GOT3 (cell line): ENCODE measurements at regions not wholly inside any gene's neighbourhood (a gene's known extent, or its start where the extent isn't known, plus 50 kb on each side); places are given as distances from the start of the nearest gene placed in this dataset.
"Not testable (repeated sequence)": the region's sequence is repeated elsewhere in the genome, so short reads cannot be mapped to it uniquely, and the experiment has no call there.

Experiments used
- DNase-seq: peaks from one replicate; lab custom pipeline; 2025; ENCODE audit warnings: mixed read lengths; lab: John Stamatoyannopoulos, UW

GRCh38 chr3:73120710-73121109, 59.3 kb downstream of the EBLN2 start:
- no peak for DNase-seq

GRCh38 chr3:73121669-73122331, 60.3 kb downstream of the EBLN2 start:
- no peak for DNase-seq

DNA sequence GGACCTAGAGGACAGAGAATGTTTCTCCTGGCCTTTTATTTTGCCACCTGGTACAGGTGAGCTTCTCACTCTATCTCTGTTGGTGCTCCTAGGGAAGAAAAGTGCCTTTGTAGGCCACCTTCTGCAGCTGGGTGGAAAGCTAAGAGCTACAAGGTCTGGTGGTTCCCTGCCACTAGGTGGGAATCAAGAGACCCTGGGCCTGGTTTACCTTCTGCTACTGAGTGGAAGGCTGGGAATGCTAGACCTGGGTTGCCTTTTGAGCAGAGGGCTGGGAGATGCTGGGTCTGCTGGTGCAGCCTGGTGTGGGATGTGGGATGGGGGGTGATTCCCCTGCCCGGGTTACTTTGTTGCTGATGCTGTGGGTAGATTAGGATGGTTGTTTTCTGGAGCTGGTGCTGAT, 72.6 kb downstream of the EBLN2 start:
- DNase-seq: no peak

GRCh38 chr3:73136941-73137340, 75.5 kb downstream of the EBLN2 start:
- no peak for DNase-seq

DNA sequence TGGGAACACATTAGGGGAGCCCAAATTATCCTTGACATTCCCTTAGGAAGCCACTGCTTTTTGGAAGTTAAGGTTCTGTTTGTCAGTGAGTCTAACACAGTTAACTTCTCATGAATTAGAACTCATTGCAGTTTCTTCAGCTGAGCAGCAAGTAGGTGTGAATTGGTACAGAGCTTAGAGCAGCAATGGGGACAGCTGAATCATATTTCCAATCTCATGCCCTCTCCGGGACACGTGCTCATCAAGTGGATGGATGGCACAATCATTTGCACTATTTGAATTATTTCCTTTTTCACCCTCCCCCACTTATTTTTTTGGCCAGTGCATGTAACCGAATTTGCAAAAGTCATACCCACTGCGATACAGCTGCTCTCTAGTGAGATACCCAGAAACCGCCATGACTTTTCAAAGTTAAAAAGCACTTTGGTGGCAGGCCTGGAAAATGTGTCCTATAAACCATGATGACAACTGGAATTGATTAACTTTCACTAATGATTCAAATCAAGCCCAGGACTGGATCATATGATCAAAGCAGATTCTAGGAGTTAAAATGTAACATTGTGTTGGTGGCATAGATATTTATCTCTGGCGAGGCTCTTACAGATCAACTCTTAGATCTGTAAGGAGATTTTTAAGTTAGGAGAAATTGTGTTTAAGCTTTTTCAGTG, 76.4 kb downstream of the EBLN2 start:
- DNase-seq: no peak

DNA sequence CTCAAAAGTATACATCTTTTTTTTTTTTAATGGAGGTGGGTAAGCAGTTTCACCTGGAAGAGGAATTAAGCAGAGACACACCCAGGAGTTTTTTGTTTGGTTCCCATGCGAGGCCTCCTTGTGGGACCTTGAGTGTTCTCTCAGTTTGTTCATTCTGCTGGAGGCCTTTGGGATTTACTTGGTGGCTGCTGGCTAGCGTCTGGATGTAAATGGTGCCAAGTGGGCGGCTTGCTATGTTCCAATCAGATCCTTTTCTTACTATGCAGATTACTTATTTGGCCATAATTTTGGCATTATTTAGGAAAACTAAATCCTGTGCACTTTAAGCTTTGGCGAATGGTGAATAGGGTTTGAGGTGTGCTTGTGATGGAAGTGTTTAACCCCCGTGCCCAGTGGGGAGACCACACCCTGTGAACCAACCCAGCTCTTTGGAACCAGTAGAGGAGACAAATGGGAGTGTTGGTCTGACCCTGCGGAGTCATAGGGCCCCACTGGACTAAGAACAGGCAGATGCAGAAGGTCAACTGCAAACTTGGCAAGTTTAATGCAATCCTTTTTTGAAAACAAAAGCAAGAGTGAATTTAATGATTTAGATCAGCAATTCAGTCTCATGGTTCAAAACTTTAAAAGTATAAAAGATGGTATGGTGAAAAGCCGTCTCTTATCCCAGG, 79.4 kb downstream of the EBLN2 start:
- DNase-seq: no peak

DNA sequence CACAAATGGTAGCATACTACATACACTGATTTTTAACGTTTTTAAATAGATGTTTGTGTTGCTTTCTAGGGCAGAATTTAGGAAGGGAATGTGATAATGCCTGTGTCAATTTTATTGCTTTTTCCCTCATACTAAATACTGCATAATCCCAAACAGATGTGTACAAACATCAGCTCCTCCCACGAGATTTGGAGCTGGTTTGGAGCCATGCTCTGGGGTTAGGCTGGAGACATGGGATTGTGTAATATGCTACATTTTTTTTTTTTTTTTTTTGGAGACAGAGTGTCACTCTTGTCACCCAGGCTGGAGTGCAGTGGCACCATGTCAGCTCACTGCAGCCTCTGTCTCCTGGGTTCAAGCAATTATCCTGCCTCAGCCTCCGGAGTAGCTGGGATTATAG, 80.1 kb downstream of the EBLN2 start:
- no peak for DNase-seq

- DNase-seq: no peak
These were observed 81.9 kb downstream of the EBLN2 start for GRCh38 chr3:73143401-73143800.

- no peak for DNase-seq
These were observed 82.4 kb downstream of the EBLN2 start for GRCh38 chr3:73143821-73144237.

GRCh38 chr3:73144276-73144675, 82.8 kb downstream of the EBLN2 start:
- DNase-seq: no peak

GRCh38 chr3:73144828-73145227, 83.4 kb downstream of the EBLN2 start:
- DNase-seq: no peak

- not testable (repeated sequence) for DNase-seq
These were observed 86.0 kb downstream of the EBLN2 start for GRCh38 chr3:73147479-73147878.

DNA sequence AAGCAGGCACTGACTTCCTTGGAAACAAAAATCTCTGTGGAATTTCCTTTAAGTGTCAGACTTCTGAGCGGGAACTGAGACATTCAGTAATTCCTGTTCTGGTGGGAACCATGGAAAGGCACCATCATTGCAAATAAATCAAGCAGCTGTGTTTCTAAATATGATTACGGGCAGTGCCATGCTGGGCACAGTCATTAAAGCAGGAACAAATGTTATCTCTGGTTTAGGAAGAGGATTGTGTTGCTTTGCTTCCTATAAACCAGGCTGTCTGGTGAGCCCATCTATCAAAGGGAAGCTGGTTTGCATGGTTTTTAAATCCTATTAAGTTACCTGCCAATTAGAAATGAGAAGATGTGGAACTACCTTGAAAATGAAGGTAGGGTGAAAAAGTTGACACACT, 86.7 kb downstream of the EBLN2 start:
- no peak for DNase-seq

GRCh38 chr3:73148682-73149081, 87.2 kb downstream of the EBLN2 start:
- DNase-seq: no peak

DNA sequence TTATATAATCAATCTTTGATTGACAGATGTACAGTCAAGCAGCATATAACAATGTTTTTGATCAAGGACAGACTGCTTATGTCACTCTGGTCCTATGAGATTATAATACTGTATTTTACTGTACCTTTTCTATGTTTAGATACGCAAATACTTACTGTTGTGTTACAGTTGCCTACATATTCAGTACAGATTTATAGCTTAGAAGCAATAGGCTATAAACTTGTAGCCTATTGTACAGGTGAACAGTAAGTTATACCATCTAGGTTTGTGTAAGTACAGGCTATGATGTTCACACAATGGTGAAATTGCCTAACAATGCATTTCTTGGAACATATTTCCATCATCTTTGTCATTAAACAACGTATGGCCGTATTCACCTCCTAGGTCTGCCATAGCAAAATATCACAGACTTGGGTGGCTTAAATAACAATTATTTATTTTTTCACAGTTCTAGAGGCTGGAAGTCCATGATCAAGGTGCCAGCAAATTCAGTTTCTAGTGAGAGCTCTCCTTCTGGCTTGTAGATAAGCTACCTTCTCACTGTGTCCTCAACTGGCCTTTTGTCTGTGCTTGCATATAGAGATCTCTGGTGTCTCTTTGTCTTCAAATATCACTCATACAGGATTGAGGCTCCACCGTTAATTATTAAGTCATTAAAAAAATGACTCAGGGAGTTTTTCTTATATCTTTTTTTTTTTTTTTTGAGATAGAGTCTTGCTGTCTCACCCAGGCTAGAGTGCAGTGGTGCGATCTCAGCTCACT, 89.1 kb downstream of the EBLN2 start:
- DNase-seq: no peak

GRCh38 chr3:73152571-73152970, 91.1 kb downstream of the EBLN2 start:
- not testable (repeated sequence) for DNase-seq

DNA sequence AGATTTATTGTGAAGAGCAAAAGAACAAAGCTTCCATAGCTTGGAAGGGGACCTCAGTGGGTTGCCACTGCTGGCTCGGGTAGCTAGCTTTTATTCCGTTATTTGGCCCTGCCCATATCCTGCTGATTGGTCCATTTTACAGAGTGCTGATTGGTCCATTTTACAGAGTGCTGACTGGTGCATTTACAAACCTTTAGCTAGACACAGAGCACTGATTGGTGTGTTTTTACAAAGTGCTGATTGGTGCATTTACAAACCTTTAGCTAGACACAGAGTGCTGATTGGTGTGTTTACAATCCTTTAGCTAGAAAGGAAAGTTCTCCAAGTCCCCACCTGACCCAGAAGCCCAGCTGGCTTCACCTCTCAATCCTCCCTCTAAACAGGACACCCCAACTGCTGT, 91.6 kb downstream of the EBLN2 start:
- DNase-seq: not testable (repeated sequence)

- not testable (repeated sequence) for DNase-seq
These were observed 92.8 kb downstream of the EBLN2 start for GRCh38 chr3:73154261-73154660.

- not testable (repeated sequence) for DNase-seq
These were observed 94.0 kb downstream of the EBLN2 start for GRCh38 chr3:73155441-73155840.

DNA sequence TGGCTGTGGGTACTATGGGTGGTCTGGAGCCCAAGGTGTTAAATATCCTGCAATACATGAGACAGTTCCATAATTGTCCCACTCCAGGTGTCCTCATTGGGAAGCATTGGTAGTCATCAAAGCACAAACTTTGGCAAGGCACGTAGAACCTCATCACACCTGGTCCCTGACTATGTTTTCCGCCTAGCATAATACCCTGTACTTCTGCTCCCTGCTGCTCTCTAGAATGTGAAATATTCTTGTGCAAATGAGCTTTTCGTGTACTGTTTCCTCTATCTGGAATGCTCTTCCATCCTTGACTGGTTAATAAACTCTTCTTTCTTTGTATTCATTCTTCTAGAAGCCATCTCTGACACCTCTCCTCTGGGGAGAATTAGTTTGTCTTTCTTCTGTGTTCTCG, 103.2 kb downstream of the EBLN2 start:
- no peak for DNase-seq

GRCh38 chr3:73175698-73176097, 114.2 kb downstream of the EBLN2 start:
- no peak for DNase-seq

DNA sequence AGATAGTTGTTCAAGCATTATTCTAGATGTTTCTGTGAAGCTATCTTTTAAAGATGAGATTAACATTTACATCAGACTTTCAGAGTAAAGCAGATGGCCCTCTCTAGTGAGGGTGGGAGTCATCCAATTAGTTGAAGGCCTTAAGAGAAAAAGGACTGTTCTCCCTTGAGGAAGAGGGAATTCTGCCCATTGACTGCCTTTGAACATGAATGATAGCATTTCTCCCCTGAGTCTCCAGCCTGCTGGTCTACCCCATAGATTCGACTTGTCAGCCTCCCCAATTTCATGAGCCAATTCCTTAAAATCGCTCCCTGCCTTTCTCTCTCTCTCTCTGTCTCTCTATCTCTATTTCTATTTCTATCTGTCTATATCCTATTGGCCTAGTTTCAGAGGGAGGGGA, 115.5 kb downstream of the EBLN2 start:
- no peak for DNase-seq

DNA sequence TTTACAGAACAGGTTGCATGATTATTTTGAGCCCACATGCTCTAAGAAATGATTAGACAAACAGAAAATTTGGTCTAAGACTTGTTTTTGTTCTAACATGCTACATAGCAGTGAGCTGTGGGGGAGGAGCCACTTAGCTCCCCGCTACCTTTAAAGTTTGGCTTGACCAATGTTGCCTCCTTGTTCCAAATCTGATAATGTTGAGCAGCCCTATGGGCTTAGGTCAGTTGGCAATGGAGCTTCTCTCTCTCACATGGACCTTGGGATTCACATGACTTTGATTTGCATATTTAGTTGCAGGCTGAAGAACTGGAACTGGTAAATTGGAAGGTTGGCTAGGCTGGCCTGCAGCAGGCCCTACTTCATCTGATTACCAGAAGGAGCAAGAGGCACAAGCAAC, 116.4 kb downstream of the EBLN2 start:
- no peak for DNase-seq
